Muscle of leg (tissue), 3 donors: ENCODE measurements at regions not wholly inside any gene's neighbourhood (a gene's known extent, or its start where the extent isn't known, plus 50 kb on each side); places are given as distances from the start of the nearest gene placed in this dataset.

Source experiments
- DNase-seq: peaks from one replicate; pipeline ENCODE4 v3.0.0; 2013
- H3K27ac ChIP-seq: one replicate; pipeline ENCODE4 v1.5.1; 2013; ENCODE audit warnings: mild to moderate bottlenecking, low read length, control low read depth
- H3K27me3 ChIP-seq: one replicate; pipeline ENCODE4 v1.6.1; 2013; ENCODE audit warnings: low read length; ENCODE audit not compliant: control insufficient read depth, insufficient read depth
- H3K36me3 ChIP-seq: one replicate; pipeline ENCODE4 v1.6.1; 2013; ENCODE audit warnings: low read length; ENCODE audit not compliant: control insufficient read depth, insufficient read depth
- H3K4me1 ChIP-seq: one replicate; pipeline ENCODE4 v1.6.1; 2013; ENCODE audit warnings: low read length; ENCODE audit not compliant: control insufficient read depth, insufficient read depth
- H3K4me3 ChIP-seq: one replicate; pipeline ENCODE4 v1.5.1; 2013; ENCODE audit warnings: low read length, control low read depth
- H3K9me3 ChIP-seq: replicated peaks from 2 replicates; pipeline ENCODE4 v1.6.1; 2013; ENCODE audit warnings: low read depth, low read length; ENCODE audit not compliant: control insufficient read depth
- WGBS: methylation state at CpG from one replicate; pipeline ENCODE4 v1.1.5; 2013; ENCODE audit warnings: missing lambda C conversion rate; ENCODE audit not compliant: insufficient coverage; 5-methylcytosine and 5-hydroxymethylcytosine counted together

DNA sequence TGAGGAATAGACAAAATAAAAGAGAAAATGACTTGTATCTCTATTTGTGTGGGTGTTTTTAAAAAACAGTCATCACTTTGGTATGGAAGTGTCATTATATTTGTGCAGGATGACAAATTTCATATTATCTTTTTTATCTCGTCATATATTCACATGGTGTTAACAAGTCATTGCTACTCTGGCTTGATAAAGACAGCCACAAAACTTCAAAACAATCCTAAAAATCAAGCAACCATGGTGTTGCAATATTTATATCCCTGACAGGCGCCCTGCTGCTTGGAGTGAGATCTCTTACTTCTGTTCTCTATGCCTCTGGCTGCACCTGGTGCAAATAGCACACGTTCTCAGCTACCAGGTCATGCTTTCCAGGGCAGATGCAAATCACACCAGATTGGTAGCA is 278.0 kb upstream of the EPHA4 start:
- H3K4me1 ChIP-seq, result no peaks in the 10 kb centered on the region
- no peaks in the 10 kb centered on the region for H3K9me3 ChIP-seq
- no peaks in the 10 kb centered on the region for H3K27me3 ChIP-seq
- no peak overlapping the region for H3K4me3 ChIP-seq
- H3K27ac ChIP-seq, result no peak overlapping the region
- no peaks in the 10 kb centered on the region for H3K36me3 ChIP-seq
- no peak for DNase-seq
- WGBS, result 0% methylated on average over 1 of the region's 3 CpGs

DNA sequence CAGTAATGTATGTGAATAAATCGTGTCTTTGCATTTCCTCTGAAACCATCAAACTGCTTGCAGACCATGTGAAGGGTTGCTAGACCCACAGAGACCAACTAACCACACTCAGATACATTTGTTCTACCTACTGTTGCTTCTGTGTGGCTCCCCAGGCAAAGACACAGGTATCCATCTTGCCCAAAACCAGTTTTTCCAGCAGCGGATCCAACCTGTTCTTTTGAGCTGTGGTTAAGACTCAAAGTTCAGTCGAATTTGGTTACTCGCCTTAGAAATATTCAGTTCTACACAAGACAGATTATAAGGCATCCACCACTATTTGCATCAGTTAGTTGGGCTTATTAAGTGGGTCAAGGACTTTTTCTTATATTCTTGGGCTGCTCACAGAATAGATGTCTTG is 276.2 kb upstream of the EPHA4 start:
- H3K27ac ChIP-seq, result no peak overlapping the region
- H3K36me3 ChIP-seq, result no peaks in the 10 kb centered on the region
- WGBS, result no CpG with 5 or more reads among the region's 4 CpGs
- H3K9me3 ChIP-seq, result no peaks in the 10 kb centered on the region
- DNase-seq, result no peak
- H3K4me3 ChIP-seq, result no peak overlapping the region
- H3K4me1 ChIP-seq, result no peaks in the 10 kb centered on the region
- no peaks in the 10 kb centered on the region for H3K27me3 ChIP-seq

DNA sequence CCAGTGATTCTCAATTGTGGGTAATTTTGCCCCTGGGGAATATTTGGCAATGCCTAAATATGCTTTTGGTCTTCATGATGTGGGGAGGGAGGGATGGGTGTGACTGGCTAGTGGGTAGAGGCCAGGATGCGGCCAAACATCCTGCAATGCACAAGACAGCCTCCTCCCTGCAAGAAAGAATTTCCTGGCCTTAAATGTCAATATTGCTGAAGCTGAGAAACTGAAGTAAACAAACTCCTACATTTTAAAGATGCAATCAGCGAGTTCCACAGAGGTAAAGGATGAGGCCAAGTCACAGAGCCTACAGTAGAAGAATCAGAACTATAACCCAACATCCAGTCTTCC is 272.9 kb upstream of the EPHA4 start:
- no peaks in the 10 kb centered on the region for H3K4me1 ChIP-seq
- DNase-seq, result no peak
- no peaks in the 10 kb centered on the region for H3K36me3 ChIP-seq
- H3K4me3 ChIP-seq, result no peak overlapping the region
- no CpG with 5 or more reads among the region's 2 CpGs for WGBS
- H3K27me3 ChIP-seq, result no peaks in the 10 kb centered on the region
- no peak overlapping the region for H3K27ac ChIP-seq
- H3K9me3 ChIP-seq, result no peaks in the 10 kb centered on the region

- peak; percentile 14 for DNase-seq
- H3K27me3 ChIP-seq, result no peaks in the 10 kb centered on the region
- no peaks in the 10 kb centered on the region for H3K4me1 ChIP-seq
- no CpG with 5 or more reads among the region's 2 CpGs for WGBS
- H3K4me3 ChIP-seq, result no peak overlapping the region
- H3K36me3 ChIP-seq, result no peaks in the 10 kb centered on the region
- no peak overlapping the region for H3K27ac ChIP-seq
- H3K9me3 ChIP-seq, result no peaks in the 10 kb centered on the region
Observed at GRCh38 chr2:221844212-221845020, 272.3 kb upstream of the EPHA4 start.

DNA sequence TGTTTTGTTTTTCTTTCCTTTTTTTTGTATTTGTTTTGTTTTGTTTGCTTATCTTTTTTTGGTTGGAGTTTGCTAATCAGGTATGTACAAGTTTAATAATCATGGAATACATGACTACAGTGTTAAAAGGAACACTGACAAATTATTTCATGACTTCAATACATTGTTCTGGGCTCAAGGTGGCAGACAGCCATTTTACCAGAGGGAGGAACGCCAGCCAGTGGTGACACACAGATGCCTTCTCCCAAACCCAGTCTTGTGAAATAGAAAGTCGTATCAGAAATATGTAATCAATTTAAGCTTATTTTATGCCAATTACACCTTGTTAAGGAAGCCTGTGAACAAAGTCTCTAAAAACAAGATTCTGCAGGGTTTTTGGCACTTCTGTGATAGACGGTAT is 264.0 kb upstream of the EPHA4 start:
- DNase-seq, result no peak
- no CpG with 5 or more reads among the region's 3 CpGs for WGBS
- H3K27me3 ChIP-seq, result no peaks in the 10 kb centered on the region
- H3K4me3 ChIP-seq, result no peak overlapping the region
- H3K36me3 ChIP-seq, result no peaks in the 10 kb centered on the region
- H3K9me3 ChIP-seq, result no peaks in the 10 kb centered on the region
- no peaks in the 10 kb centered on the region for H3K4me1 ChIP-seq
- no peak overlapping the region for H3K27ac ChIP-seq

DNA sequence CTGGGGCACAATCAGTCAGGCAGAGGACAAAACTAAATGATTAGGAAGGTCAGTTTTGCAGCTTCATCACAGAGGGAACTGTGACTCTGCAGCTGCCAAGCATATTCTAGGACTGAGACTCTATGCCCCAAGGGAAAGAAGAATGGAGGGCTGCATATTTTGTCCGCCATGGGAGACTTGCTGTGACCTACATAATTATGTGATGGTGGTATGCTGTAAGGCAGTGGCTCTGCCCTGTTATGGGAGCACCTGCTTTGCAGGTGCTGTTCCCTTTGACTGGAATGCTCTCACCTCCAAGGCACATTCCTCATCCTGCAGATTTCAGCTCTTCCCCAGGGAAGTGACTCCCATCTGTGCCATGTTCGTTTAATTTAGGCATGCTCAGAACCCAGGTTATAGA is 261.9 kb upstream of the EPHA4 start:
- no peak for DNase-seq
- Histone ChIP-seq H3K27ac (no peak overlapping the region), H3K27me3 (no peaks in the 10 kb centered on the region), H3K4me1 (no peaks in the 10 kb centered on the region), H3K36me3 (no peaks in the 10 kb centered on the region), H3K9me3 (no peaks in the 10 kb centered on the region), H3K4me3 (no peak overlapping the region)
- WGBS, result no CpG with 5 or more reads among the region's 2 CpGs

GRCh38 chr2:221831051-221831450 is 258.9 kb upstream of the EPHA4 start:
- Histone ChIP-seq H3K9me3 (no peaks in the 10 kb centered on the region), H3K27ac (no peak overlapping the region), H3K4me3 (no peak overlapping the region), H3K4me1 (no peaks in the 10 kb centered on the region), H3K36me3 (no peaks in the 10 kb centered on the region), H3K27me3 (no peaks in the 10 kb centered on the region)
- DNase-seq, result no peak
- 57% methylated on average over 1 of the region's 2 CpGs for WGBS

DNA sequence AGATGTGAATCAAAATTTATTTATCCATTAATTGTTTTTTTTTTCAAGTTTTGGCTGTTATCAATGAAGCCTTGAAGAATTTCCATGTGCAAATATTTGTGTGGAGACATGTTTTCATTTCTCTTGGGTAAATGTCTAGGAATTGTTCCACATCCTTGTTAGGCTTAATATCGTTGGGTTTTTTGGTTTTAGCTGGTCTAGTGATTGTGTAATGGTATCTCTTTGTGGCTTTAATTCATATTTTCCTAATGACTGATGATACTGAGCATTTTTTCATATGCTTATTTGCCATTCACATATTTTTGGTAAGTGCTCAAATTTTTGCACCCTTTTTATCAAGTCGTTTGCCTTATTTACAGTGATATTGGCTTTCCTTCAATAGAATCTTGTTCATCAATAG is 250.3 kb upstream of the EPHA4 start:
- WGBS, result no CpG with 5 or more reads among the region's 2 CpGs
- H3K4me1 ChIP-seq, result no peaks in the 10 kb centered on the region
- H3K27ac ChIP-seq, result no peak overlapping the region
- no peaks in the 10 kb centered on the region for H3K36me3 ChIP-seq
- H3K4me3 ChIP-seq, result no peak overlapping the region
- no peaks in the 10 kb centered on the region for H3K9me3 ChIP-seq
- no peaks in the 10 kb centered on the region for H3K27me3 ChIP-seq
- DNase-seq, result no peak

DNA sequence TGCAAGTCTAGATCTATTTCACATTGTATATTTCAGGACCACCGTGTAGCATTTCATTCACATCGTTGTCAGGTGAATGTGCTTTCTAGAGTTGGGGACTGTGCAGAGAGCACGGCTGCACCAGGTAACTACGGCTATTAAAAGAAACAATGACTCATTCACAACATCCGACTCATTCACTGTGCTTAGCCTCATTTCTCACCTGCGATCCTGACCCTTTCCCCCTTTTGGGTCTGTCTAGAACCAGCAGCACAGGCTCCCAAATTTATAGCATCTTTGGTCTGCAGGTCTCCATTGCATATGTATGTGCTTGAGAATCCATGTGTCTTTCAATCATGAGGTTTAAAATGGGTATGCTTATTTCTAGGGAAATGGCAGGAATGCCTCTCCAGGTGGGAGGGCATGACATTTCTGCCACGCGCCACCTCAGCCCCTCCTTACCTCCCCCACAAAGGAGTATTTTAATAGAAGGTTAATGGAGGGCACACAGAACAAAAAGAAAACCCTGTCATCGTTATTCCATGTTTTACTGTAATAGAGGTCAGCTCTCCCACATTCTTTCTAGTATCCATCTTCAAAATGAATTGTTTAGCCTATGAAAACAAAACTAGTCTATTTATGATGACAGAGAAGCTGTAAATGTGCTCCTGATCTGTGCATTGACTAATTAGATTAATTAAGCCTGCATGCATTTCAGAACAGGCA is 246.7 kb upstream of the EPHA4 start:
- Histone ChIP-seq H3K36me3 (no peaks in the 10 kb centered on the region), H3K9me3 (no peaks in the 10 kb centered on the region), H3K27ac (no peak overlapping the region), H3K27me3 (no peaks in the 10 kb centered on the region), H3K4me3 (no peak overlapping the region), H3K4me1 (no peaks in the 10 kb centered on the region)
- no peak for DNase-seq
- WGBS, result 60% methylated on average over 1 of the region's 9 CpGs

DNA sequence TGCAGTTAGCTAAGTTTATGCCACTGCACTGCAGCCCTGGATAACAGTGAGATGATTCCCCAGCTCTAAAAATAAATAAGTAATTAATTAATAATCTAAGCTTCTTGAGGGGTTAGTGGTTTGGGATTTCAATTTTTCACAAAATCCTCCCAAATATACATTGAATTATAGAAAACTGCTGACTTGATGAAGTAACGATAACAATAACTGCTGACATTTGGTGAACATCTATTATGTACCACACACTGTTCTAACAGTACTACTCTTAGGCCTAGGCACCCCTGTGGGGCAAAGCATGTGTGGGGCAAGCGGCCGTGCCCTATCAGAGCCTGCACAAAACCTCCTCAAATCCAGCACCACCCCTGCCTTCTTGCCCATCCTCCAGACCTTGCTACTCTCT is 245.8 kb upstream of the EPHA4 start:
- no peaks in the 10 kb centered on the region for H3K4me1 ChIP-seq
- no peaks in the 10 kb centered on the region for H3K9me3 ChIP-seq
- no peaks in the 10 kb centered on the region for H3K36me3 ChIP-seq
- WGBS, result 90% methylated on average over 3 of the region's 3 CpGs
- no peak for DNase-seq
- H3K4me3 ChIP-seq, result no peak overlapping the region
- H3K27me3 ChIP-seq, result no peaks in the 10 kb centered on the region
- H3K27ac ChIP-seq, result no peak overlapping the region
